Neural progenitor cell (in vitro differentiated cells): ENCODE measurements at regions not wholly inside any gene's neighbourhood (a gene's known extent, or its start where the extent isn't known, plus 50 kb on each side); places are given as distances from the start of the nearest gene placed in this dataset. TPM values are rescaled to one million over a fixed set of nuclear protein-coding genes. Genes with fewer than 3 reads are reported as not detected.

Experiments used
- DNase-seq: peaks from one replicate; pipeline ENCODE4 v3.0.0-alpha.2; 2016; ENCODE audit warnings: low spot score
- H2AFZ ChIP-seq: fragments of 200-600 bp; sonication (generic); replicated peaks from 2 replicates; pipeline ENCODE4 v1.6.1; 2016; ENCODE audit warnings: antibody characterized with exemption
- H3F3A ChIP-seq: fragments of 200-600 bp; sonication (generic); 2 replicates; pipeline ENCODE4 v1.6.1; 2016; ENCODE audit warnings: antibody characterized with exemption, low read depth
- H3K27ac ChIP-seq: fragments of 200-600 bp; sonication (generic); 2 replicates; pipeline ENCODE4 v1.5.1; 2016; ENCODE audit warnings: mild to moderate bottlenecking
- H3K27me3 ChIP-seq: fragments of 200-600 bp; sonication (generic); 2 replicates; pipeline ENCODE4 v1.6.1; 2016; ENCODE audit warnings: mild to moderate bottlenecking, moderate library complexity
- H3K36me3 ChIP-seq: fragments of 200-600 bp; sonication (generic); 2 replicates; pipeline ENCODE4 v1.5.1; 2016
- H3K4me1 ChIP-seq: fragments of 200-600 bp; sonication (generic); 2 replicates; pipeline ENCODE4 v1.6.1; 2016; ENCODE audit warnings: mixed run types
- H3K4me2 ChIP-seq: fragments of 200-600 bp; sonication (generic); 2 replicates; pipeline ENCODE4 v1.6.1; 2016
- H3K4me3 ChIP-seq: fragments of 200-600 bp; sonication (generic); 2 replicates; pipeline ENCODE4 v1.5.1; 2016
- H3K79me2 ChIP-seq: fragments of 200-600 bp; sonication (generic); 2 replicates; pipeline ENCODE4 v1.6.1; 2016; ENCODE audit warnings: low read depth
- H3K9ac ChIP-seq: fragments of 200-600 bp; sonication (generic); 2 replicates; pipeline ENCODE4 v1.6.1; 2016
- H3K9me3 ChIP-seq: fragments of 200-600 bp; sonication (generic); 2 replicates; pipeline ENCODE4 v1.5.1; 2016; ENCODE audit warnings: low read depth
- H4K20me1 ChIP-seq: fragments of 200-600 bp; sonication (generic); 2 replicates; pipeline ENCODE4 v1.6.1; 2016; ENCODE audit warnings: low read depth
- H3K27ac Mint-ChIP-seq: 3 replicates; pipeline ENCODE4 v1.8.0; 2021; ENCODE audit warnings: mixed read lengths
- H3K27me3 Mint-ChIP-seq: 2 replicates; pipeline ENCODE4 v1.8.0; 2022; ENCODE audit warnings: low read depth, mild to moderate bottlenecking, inconsistent platforms, moderate library complexity, mixed read lengths; ENCODE audit not compliant: insufficient read depth
- H3K36me3 Mint-ChIP-seq: 3 replicates; pipeline ENCODE4 v1.8.0; 2021; ENCODE audit warnings: mixed read lengths
- H3K4me1 Mint-ChIP-seq: 3 replicates; pipeline ENCODE4 v1.8.0; 2021; ENCODE audit warnings: mixed read lengths
- H3K4me3 Mint-ChIP-seq: 3 replicates; pipeline ENCODE4 v1.8.0; 2021; ENCODE audit warnings: mild to moderate bottlenecking, moderate library complexity, mixed read lengths
- H3K9me3 Mint-ChIP-seq: 3 replicates; pipeline ENCODE4 v1.8.0; 2020; ENCODE audit warnings: mixed read lengths
- CTCF ChIP-seq: fragments of 200-600 bp; sonication (generic); IDR thresholded peaks from 2 replicates; pipeline ENCODE4 v1.5.1; 2017; ENCODE audit warnings: antibody characterized with exemption, mild to moderate bottlenecking
- EZH2 ChIP-seq: fragments of 200-600 bp; sonication (generic); IDR thresholded peaks from 2 replicates; pipeline ENCODE4 v1.6.1; 2017; ENCODE audit warnings: antibody characterized with exemption, mild to moderate bottlenecking, moderate library complexity
- EZH2phosphoT487 ChIP-seq: fragments of 200-600 bp; sonication (generic); IDR thresholded peaks from 2 replicates; pipeline ENCODE4 v1.6.1; 2017; ENCODE audit warnings: antibody characterized with exemption
- small RNA-seq: library from RNA; depleted of rRNA; stranded (forward); fragments of <200 nt; gene quantifications from one replicate; pipeline ENCODE3, GENCODE V24; 2015

- Mint-ChIP-seq H3K36me3 (no peaks in the 10 kb centered on the region), H3K4me1 (no peaks in the 10 kb centered on the region), H3K4me3 (no peak overlapping the region), H3K27ac (no peak overlapping the region), H3K9me3 (no peaks in the 10 kb centered on the region), H3K27me3 (peaks cover 2% of the 10 kb centered on the region)
- H3K36me3 ChIP-seq, result no peaks in the 10 kb centered on the region
- no peak overlapping the region for H3K4me3 ChIP-seq
- no peak for TF ChIP-seq CTCF
- TF ChIP-seq EZH2, result no peak
- TF ChIP-seq EZH2phosphoT487, result no peak
- H3K9ac ChIP-seq, result no peak overlapping the region
- H3K27ac ChIP-seq, result no peak overlapping the region
- H3F3A ChIP-seq, result no peaks in the 10 kb centered on the region
- no peaks in the 10 kb centered on the region for H3K4me1 ChIP-seq
- H3K27me3 ChIP-seq, result no peaks in the 10 kb centered on the region
- no peaks in the 10 kb centered on the region for H3K79me2 ChIP-seq
- H4K20me1 ChIP-seq, result no peaks in the 10 kb centered on the region
- H3K4me2 ChIP-seq, result no peak overlapping the region
- H2AFZ ChIP-seq, result no peak overlapping the region
- no peak for DNase-seq
- H3K9me3 ChIP-seq, result no peaks in the 10 kb centered on the region
These were observed 51.9 kb upstream of the ZBTB7C start for GRCh38 chr18:48460929-48461583.

GRCh38 chr18:48459465-48459864 is 50.3 kb upstream of the ZBTB7C start:
- Histone ChIP-seq H3K9ac (no peak overlapping the region), H3K4me1 (no peaks in the 10 kb centered on the region), H3K36me3 (no peaks in the 10 kb centered on the region), H3K79me2 (no peaks in the 10 kb centered on the region), H3K9me3 (no peaks in the 10 kb centered on the region), H3K4me3 (no peak overlapping the region), H3K27ac (no peak overlapping the region), H3K4me2 (no peak overlapping the region), H2AFZ (no peak overlapping the region), H3F3A (no peaks in the 10 kb centered on the region), H3K27me3 (no peaks in the 10 kb centered on the region), H4K20me1 (no peaks in the 10 kb centered on the region)
- Mint-ChIP-seq H3K4me3 (no peak overlapping the region), H3K9me3 (no peaks in the 10 kb centered on the region), H3K36me3 (no peaks in the 10 kb centered on the region), H3K4me1 (peaks cover 1% of the 10 kb centered on the region), H3K27me3 (peaks cover 2% of the 10 kb centered on the region), H3K27ac (no peak overlapping the region)
- no peak for DNase-seq
- no peak for TF ChIP-seq EZH2phosphoT487
- TF ChIP-seq EZH2, result no peak
- TF ChIP-seq CTCF, result no peak

GRCh38 chr18:48459016-48459415 is 49.8 kb upstream of the ZBTB7C start:
- no peak overlapping the region for H3K4me2 ChIP-seq
- H3K4me1 Mint-ChIP-seq, result peaks cover 6% of the 10 kb centered on the region
- no peaks in the 10 kb centered on the region for H3K4me1 ChIP-seq
- no peak overlapping the region for H3K27ac ChIP-seq
- H3K27ac Mint-ChIP-seq, result no peak overlapping the region
- H3F3A ChIP-seq, result no peaks in the 10 kb centered on the region
- H4K20me1 ChIP-seq, result no peaks in the 10 kb centered on the region
- H3K27me3 Mint-ChIP-seq, result peaks cover 2% of the 10 kb centered on the region
- no peak overlapping the region for H3K4me3 Mint-ChIP-seq
- no peak for TF ChIP-seq EZH2
- TF ChIP-seq CTCF, result no peak
- TF ChIP-seq EZH2phosphoT487, result no peak
- H3K36me3 ChIP-seq, result no peaks in the 10 kb centered on the region
- H3K9me3 Mint-ChIP-seq, result no peaks in the 10 kb centered on the region
- H3K79me2 ChIP-seq, result no peaks in the 10 kb centered on the region
- no peak overlapping the region for H3K4me3 ChIP-seq
- DNase-seq, result no peak
- no peaks in the 10 kb centered on the region for H3K9me3 ChIP-seq
- H3K27me3 ChIP-seq, result no peaks in the 10 kb centered on the region
- H3K9ac ChIP-seq, result no peak overlapping the region
- H3K36me3 Mint-ChIP-seq, result no peaks in the 10 kb centered on the region
- no peak overlapping the region for H2AFZ ChIP-seq

Small RNAs in the stretch of these regions (small RNA-seq; reads per million reads assigned to genes)
- gene AC024288.1, result not detected
- not detected for gene RNA5SP456
